ENCODE measurements at regions not wholly inside any gene's neighbourhood (a gene's known extent, or its start where the extent isn't known, plus 50 kb on each side); places are given as distances from the start of the nearest gene placed in this dataset.

DNA sequence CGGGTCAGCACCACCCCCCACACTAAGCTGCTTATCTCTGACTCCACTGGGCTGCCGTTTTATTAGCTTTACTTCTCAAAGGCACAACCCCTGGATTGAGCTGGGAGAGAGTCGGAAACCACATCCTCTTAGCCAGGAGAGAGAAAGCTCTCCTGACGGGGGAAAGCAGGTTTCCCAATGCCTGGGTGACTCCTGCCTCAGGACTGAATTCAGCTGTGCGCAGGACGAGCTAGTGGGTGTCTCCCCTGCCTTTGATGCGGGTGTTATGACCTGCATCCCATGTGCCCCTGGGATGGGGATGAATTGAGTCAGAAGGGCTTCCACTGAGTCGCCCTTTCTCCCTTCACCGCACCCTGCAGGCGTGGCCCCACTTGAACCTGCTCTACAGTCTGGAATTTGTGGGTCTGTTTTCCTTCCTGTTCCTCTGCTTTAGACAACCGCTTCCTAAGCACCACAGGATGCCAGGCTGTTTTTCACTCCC, 819.2 kb upstream of the EEF2KMT start:
- no peak overlapping the region for H2AK9ac ChIP-seq (replicated peaks; ENCODE audit: low read depth, low read length, poor library complexity)
- no peak overlapping the region for H3K27ac ChIP-seq (ENCODE audit: insufficient read depth, low read length)
- BruUV-seq (replicated peaks), result no TSS peak
- H4K20me1 ChIP-seq (ENCODE audit: insufficient read depth, low read length), result no peaks in the 10 kb centered on the region
- intact Hi-C loops (cut with micrococcal nuclease) (no loop called here), dilution Hi-C loops (cut with HindIII; ENCODE audit: low sequenced_read_pairs, unreplicated experiment) (no loop called here), in situ Hi-C loops (cut with MboI; ENCODE audit: low sequenced_read_pairs) (no loop called here)
- H2BK15ac ChIP-seq (ENCODE audit: low read depth, low read length), result no peak overlapping the region
- H2AK5ac ChIP-seq (ENCODE audit: low read depth, low read length), result no peak overlapping the region
- H3K18ac ChIP-seq (ENCODE audit: low read depth, low read length), result no peak overlapping the region
- no peaks in the 10 kb centered on the region for H3K36me3 ChIP-seq (ENCODE audit: control insufficient read depth, insufficient read depth, low read length)
- no CpG with 5 or more reads among the region's 11 CpGs for WGBS, 2 experiments (ENCODE audit: extremely low coverage in 2 of 2, insufficient read length in 1 of 2)
- ATAC-seq (ENCODE audit: low read depth) (no peak), DNase-seq (no peak)
- POLR2A ChIA-PET (ENCODE audit: unreplicated experiment), result no interaction called here
- no peak overlapping the region for H4K91ac ChIP-seq (ENCODE audit: insufficient read depth, low read depth, low read length)
- H4K8ac ChIP-seq (ENCODE audit: low read depth in 2 of 2, low read length in 2 of 2), result no peak overlapping the region
- H4K5ac ChIP-seq (ENCODE audit: low read depth, low read length), result no peak overlapping the region
- no peak overlapping the region for H2AFZ ChIP-seq (replicated peaks; ENCODE audit: low read length, poor library complexity)
- no peak overlapping the region for H3K56ac ChIP-seq (ENCODE audit: extremely low read depth, insufficient read depth, low read length)
- no peaks in the 10 kb centered on the region for H3K79me1 ChIP-seq (ENCODE audit: low read depth in 1 of 2, low read length in 2 of 2)
- no peak overlapping the region for H3K4ac ChIP-seq (ENCODE audit: low read depth, low read length)
- CTCF ChIA-PET, result no interaction called here
- H2BK5ac ChIP-seq (ENCODE audit: low read depth, low read length, poor library complexity, severe bottlenecking), result no peak overlapping the region
- no peak overlapping the region for H3K4me2 ChIP-seq (ENCODE audit: low read depth, low read length)
- no peaks in the 10 kb centered on the region for H3K27me3 ChIP-seq (ENCODE audit: control insufficient read depth, insufficient read depth, low read length)
- H3K9ac ChIP-seq (ENCODE audit: low read depth, low read length), result no peak overlapping the region
- peaks cover 11% of the 10 kb centered on the region for H3K9me3 ChIP-seq (ENCODE audit: control insufficient read depth, insufficient read depth, low read length)
- no peak overlapping the region for H2BK20ac ChIP-seq (ENCODE audit: low read depth, low read length)
- no peak overlapping the region for H2BK120ac ChIP-seq (ENCODE audit: low read depth, low read length)
- no peak overlapping the region for H3K4me3 ChIP-seq (ENCODE audit: insufficient read depth, low read depth, low read length)
- H3K9me1 ChIP-seq (ENCODE audit: insufficient read depth, low read length), result no peaks in the 10 kb centered on the region
- no peak overlapping the region for H3K14ac ChIP-seq (replicated peaks; ENCODE audit: low read depth, low read length)
- TF ChIP-seq, protein P1, sequence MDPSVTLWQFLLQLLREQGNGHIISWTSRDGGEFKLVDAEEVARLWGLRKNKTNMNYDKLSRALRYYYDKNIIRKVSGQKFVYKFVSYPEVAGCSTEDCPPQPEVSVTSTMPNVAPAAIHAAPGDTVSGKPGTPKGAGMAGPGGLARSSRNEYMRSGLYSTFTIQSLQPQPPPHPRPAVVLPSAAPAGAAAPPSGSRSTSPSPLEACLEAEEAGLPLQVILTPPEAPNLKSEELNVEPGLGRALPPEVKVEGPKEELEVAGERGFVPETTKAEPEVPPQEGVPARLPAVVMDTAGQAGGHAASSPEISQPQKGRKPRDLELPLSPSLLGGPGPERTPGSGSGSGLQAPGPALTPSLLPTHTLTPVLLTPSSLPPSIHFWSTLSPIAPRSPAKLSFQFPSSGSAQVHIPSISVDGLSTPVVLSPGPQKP (IDR thresholded peaks at IDR 0.05; ENCODE audit: borderline replicate concordance, low read depth, low read length), result no peak
- TF ChIP-seq BHLHE40 (IDR thresholded peaks at IDR 0.05; ENCODE audit: low read depth, low read length) (no peak), MXI1 (IDR thresholded peaks at IDR 0.05; ENCODE audit: borderline replicate concordance, low read depth, low read length) (no peak)
- no peak overlapping the region for H3K23ac ChIP-seq (ENCODE audit: low read depth, low read length)
- no peaks in the 10 kb centered on the region for H3K4me1 ChIP-seq (ENCODE audit: control insufficient read depth, insufficient read depth, low read length)
